ENCODE measurements at regions not wholly inside any gene's neighbourhood (a gene's known extent, or its start where the extent isn't known, plus 50 kb on each side); places are given as distances from the start of the nearest gene placed in this dataset.

DNA sequence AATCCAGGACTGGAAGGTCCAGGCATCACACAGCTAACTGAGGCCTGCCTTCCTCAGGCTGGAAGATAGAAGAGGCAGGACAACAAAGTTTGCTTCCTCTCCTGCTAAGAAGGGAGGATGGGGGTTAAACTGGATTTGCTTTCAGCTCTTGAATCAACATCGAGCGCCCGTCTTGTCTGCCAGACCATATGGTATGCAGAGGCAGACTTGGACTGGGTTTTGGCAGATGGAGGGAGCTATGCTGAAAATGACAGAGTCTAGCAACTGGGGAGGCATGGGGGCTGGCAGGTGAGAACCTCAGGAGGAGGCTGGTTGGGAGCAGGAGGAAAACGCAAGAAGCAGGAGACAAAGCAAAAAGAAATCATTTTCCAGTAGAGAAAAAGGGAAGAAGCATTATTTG, 289.5 kb upstream of the IL12B start:
- FAIRE-seq (no peak), DNase-seq (ENCODE audit: low read depth) (no peak)
- H3K27me3 ChIP-seq (ENCODE audit: control insufficient read depth, insufficient read depth, low read length), result no peaks in the 10 kb centered on the region
- H3K36me3 ChIP-seq (ENCODE audit: control insufficient read depth, insufficient read depth, low read length), result no peaks in the 10 kb centered on the region
- TF ChIP-seq, protein P1, sequence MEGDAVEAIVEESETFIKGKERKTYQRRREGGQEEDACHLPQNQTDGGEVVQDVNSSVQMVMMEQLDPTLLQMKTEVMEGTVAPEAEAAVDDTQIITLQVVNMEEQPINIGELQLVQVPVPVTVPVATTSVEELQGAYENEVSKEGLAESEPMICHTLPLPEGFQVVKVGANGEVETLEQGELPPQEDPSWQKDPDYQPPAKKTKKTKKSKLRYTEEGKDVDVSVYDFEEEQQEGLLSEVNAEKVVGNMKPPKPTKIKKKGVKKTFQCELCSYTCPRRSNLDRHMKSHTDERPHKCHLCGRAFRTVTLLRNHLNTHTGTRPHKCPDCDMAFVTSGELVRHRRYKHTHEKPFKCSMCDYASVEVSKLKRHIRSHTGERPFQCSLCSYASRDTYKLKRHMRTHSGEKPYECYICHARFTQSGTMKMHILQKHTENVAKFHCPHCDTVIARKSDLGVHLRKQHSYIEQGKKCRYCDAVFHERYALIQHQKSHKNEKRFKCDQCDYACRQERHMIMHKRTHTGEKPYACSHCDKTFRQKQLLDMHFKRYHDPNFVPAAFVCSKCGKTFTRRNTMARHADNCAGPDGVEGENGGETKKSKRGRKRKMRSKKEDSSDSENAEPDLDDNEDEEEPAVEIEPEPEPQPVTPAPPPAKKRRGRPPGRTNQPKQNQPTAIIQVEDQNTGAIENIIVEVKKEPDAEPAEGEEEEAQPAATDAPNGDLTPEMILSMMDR (IDR thresholded peaks at IDR 0.05; ENCODE audit: insufficient read depth, low read length, severe bottlenecking), result no peak
- H3K4me3 ChIP-seq (ENCODE audit: low read depth, low read length), result no peak overlapping the region

DNA sequence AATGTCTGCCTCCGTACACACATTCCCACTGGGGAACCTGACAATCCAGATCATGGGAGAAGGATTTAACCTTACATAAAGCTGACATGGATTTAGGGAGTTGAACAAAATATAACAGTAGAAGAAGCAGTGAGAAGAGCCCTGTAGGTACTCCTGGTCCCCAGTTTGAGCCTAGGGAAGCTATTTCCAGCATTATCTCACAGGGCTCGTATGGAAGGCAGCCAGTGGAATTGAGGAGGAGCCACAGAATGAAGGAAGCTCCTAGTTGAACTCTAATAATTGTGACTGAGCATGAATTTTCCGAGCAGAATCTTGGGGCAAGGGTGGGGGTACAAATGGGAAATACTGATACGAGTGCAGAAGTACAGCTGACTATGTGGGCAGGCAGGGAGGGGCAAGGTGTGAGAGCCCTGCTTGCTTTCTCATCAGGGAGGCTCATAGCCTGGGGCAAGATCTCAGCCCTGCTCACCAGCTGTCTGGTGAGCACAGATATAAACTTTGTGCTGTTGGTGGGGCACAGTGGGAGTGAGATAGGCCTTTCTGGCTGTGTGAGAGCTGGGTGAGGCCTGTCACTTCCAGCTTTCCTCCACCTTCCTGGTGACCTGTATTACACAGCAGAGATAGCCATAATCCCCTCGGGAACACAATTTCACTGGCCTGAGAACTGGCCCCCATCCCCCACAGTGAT, 290.7 kb upstream of the IL12B start:
- Histone ChIP-seq H3K36me3 (ENCODE audit: control insufficient read depth, insufficient read depth, low read length) (no peaks in the 10 kb centered on the region), H3K27me3 (ENCODE audit: control insufficient read depth, insufficient read depth, low read length) (no peaks in the 10 kb centered on the region), H3K4me3 (ENCODE audit: low read depth, low read length) (no peak overlapping the region)
- TF ChIP-seq, protein P1 (IDR thresholded peaks at IDR 0.05; ENCODE audit: insufficient read depth, low read length, severe bottlenecking), result no peak
- peak; percentile 71 for DNase-seq (ENCODE audit: low read depth)
- FAIRE-seq, result no peak

DNA sequence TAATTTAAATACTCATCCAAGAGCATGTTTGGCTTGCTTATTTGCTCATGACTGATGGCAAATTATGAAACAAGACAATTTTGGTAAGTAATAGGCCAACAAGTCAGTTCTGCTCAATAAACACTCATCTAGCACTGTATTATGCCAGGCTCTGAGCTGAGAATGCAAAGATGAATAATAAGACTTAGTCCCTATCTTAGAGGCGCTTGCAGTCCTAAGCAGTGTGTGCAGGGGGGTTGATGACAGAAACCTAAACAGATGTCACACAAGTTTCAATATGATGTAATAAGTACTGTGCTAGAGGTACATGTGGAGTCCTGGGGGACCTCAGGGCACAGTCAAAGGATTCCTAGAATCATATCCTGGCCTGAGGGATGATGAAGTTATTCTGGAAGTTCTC, 287.6 kb upstream of the ADRA1B start:
- TF ChIP-seq, protein P1 (IDR thresholded peaks at IDR 0.05; ENCODE audit: insufficient read depth, low read length, severe bottlenecking), result no peak
- no peaks in the 10 kb centered on the region for H3K27me3 ChIP-seq (ENCODE audit: control insufficient read depth, insufficient read depth, low read length)
- FAIRE-seq, result no peak
- no peaks in the 10 kb centered on the region for H3K36me3 ChIP-seq (ENCODE audit: control insufficient read depth, insufficient read depth, low read length)
- no peak for DNase-seq (ENCODE audit: low read depth)
- no peak overlapping the region for H3K4me3 ChIP-seq (ENCODE audit: low read depth, low read length)

DNA sequence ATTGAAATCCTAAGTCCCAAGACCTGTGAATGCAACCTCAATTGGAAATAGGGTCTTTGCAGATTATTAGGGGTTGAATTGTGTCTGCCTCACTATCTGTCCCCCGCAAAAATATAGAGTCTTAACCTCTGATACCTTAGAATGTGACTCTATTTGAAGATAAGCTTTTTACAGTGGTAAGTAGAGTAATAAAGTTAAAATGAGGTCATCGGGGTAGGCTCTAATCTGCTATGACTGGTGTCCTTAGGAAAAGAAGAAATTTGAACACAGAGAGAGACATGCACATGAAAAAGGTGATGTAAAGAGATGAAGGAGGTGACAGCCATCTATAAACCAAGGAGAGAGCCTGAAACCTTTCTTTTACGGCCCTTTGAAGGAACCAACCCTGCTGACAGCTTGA, 287.1 kb upstream of the ADRA1B start:
- H3K27me3 ChIP-seq (ENCODE audit: control insufficient read depth, insufficient read depth, low read length), result no peaks in the 10 kb centered on the region
- DNase-seq (ENCODE audit: low read depth) (no peak), FAIRE-seq (no peak)
- no peaks in the 10 kb centered on the region for H3K36me3 ChIP-seq (ENCODE audit: control insufficient read depth, insufficient read depth, low read length)
- TF ChIP-seq, protein P1 (IDR thresholded peaks at IDR 0.05; ENCODE audit: insufficient read depth, low read length, severe bottlenecking), result no peak
- no peak overlapping the region for H3K4me3 ChIP-seq (ENCODE audit: low read depth, low read length)

DNA sequence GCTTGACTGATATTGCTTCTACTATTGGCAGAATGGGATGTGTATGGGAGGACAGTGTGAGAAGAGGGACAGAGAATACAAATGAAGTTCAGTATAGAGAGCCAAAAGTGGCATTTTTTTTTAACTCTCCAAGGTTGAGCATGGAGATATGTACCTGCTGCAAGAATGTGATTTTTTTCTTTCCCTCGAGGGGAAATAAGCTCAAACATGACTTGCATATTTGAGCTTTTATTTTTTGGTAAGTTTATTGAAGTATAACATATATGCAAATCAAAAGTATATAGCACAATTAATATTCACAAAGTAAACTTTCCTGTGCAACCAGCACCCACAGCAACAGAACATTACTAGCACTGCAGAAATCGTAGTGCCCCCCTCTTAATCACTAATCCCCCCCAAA, 285.7 kb upstream of the ADRA1B start:
- FAIRE-seq (no peak), DNase-seq (ENCODE audit: low read depth) (no peak)
- no peak overlapping the region for H3K4me3 ChIP-seq (ENCODE audit: low read depth, low read length)
- H3K36me3 ChIP-seq (ENCODE audit: control insufficient read depth, insufficient read depth, low read length), result no peaks in the 10 kb centered on the region
- H3K27me3 ChIP-seq (ENCODE audit: control insufficient read depth, insufficient read depth, low read length), result no peaks in the 10 kb centered on the region
- TF ChIP-seq, protein P1 (IDR thresholded peaks at IDR 0.05; ENCODE audit: insufficient read depth, low read length, severe bottlenecking), result no peak

DNA sequence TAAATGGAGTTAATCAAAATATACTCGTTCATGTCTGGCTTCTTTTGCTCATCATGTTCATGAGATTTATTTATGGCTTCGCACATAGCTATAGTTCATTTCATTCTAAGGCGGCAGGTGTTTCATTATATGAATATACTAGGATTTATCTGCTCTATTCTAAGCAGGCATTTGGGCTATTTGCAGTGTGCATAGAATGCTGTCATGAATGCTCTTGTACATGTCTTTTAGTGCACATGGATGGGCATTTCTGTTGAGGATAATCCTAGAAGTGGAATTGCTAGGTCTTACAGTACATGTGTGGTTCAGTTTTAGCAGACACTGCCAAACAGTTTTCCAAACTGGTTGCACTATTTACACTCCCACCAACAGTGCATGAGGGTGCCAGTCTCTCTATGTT, 285.3 kb upstream of the ADRA1B start:
- H3K36me3 ChIP-seq (ENCODE audit: control insufficient read depth, insufficient read depth, low read length), result no peaks in the 10 kb centered on the region
- H3K4me3 ChIP-seq (ENCODE audit: low read depth, low read length), result no peak overlapping the region
- no peaks in the 10 kb centered on the region for H3K27me3 ChIP-seq (ENCODE audit: control insufficient read depth, insufficient read depth, low read length)
- TF ChIP-seq, protein P1 (IDR thresholded peaks at IDR 0.05; ENCODE audit: insufficient read depth, low read length, severe bottlenecking), result no peak
- FAIRE-seq (no peak), DNase-seq (ENCODE audit: low read depth) (no peak)

Data from bronchial epithelial cell (primary cell).